ENCODE measurements at regions not wholly inside any gene's neighbourhood (a gene's known extent, or its start where the extent isn't known, plus 50 kb on each side); places are given as distances from the start of the nearest gene placed in this dataset.

- DNase-seq = no peak
Observed at GRCh38 chr4:15340902-15341732, 86.7 kb upstream of the C1QTNF7 start.

DNA sequence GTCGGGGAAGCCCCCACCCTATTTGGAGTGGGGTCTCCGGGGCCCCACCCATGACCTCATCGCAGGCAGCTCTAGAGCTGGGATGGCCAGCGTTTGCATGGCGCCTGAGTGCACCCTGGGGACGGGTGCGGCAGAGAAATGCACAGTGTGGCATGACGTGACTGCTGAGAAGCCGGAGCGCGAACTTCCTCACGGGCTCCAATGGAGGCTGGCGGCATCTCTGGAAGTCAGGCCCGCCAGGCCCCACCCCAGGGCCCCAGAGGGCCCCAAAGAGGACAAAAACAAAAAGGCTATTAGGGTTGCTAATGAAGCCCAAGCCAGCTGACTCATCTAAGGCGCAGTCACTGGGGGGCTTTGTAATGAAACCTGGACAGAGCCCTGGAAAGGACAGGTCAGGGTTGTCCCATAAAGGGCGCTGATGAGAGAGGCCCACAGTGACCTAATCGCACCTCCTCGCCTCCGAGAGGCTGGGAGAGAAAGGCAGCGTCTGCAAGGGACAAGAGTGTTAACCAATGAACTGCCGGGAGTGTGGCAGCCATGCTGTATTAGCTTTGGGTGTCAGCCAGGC, 86.0 kb upstream of the C1QTNF7 start:
- DNase-seq = no peak

- no peak for DNase-seq
Observed at GRCh38 chr4:15343000-15343399, 84.8 kb upstream of the C1QTNF7 start.

DNA sequence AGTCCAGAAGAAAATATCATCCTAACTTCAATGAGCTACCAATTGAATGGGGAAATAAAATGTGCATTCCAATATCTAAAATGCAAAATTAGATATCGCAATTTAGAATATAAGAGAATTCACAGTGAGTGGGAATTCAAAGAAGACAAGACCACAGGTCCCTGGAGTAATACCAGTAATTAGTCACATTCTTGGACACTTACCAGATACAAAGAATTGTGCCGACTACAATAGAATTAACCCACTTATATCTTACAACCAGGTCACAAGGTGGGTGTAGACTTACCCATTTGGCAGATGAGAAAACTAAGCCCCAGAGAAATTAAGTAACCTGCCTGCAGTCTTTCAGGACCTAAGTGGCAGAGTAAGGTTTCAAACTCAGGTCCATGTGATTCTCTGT, 84.3 kb upstream of the C1QTNF7 start:
- DNase-seq = no peak

DNA sequence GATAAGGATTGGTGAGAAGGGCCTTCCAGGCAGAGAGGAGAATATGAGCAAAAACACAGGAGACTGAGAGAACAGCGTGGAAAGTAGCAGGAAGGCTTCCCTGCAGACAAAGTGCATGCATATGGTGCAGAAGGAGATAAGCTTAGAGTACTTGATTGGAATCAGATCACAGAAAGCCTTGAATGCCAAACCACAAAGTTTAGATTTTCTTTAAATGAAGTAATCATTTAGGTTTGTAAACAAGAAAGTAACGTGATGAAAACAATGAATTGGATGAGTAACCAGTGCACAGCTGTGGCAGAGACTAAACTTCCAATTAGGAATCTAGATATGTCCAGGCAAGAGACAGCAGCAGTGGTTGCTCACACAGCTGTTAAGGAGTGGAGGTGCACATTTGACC, 83.8 kb upstream of the C1QTNF7 start:
- no peak for DNase-seq

DNA sequence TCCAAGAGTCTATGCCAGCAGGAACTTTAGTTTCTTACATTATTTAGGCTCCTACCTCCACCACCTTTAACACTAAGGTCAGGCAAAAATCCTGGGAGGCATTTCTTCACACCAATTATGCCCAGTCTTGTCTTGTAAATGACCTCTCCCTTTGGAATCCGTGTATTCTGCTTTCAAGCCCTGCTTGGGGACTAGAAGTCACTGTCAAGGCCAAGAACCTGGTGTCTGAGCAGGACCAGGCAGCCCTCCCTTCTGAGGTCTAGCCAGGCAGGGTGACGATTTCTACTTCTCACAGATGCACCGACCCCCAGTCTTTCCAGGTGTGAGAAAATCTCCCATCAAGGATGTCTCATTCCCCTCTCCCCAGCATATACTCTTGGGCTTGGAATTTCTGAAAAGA, 82.7 kb upstream of the C1QTNF7 start:
- no peak for DNase-seq

DNA sequence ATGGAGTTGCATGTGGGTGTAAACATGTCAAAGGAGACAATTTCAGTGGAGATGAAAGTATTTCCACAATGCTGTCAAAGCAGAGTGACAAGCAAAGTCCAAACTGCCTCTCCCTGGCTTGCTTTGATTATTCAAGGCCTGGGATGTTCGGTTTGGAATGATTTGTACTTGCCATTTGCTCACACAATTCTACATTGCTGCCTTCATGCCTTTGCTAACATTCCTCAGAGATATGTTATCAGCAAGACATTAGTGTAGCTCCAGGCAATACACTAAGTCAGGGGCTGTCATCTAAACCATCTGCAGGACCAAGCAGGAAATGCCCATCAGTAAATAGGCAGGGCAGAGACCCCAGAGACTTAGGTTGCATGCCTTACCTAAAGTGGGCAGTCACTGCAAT, 79.6 kb upstream of the C1QTNF7 start:
- no peak for DNase-seq

DNA sequence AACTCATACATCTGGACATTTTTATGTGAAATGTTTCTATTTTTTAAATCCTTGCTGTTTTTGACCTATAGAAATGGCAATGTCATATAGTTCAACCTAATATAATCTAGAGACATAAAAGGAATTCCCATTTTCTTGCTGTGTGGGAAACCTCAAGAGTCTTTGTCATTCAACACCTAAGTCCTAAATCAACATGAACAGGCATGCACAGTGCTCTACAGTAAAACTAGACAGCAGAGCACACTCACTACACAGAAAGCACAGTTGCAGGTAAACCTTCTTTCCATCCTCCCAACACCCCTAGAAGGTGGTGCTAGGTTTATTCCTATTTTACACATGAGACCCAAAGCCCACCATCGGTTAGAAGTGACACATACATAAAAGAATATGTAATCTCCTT, 79.1 kb upstream of the C1QTNF7 start:
- no peak for DNase-seq

GRCh38 chr4:15349531-15349935, 78.3 kb upstream of the C1QTNF7 start:
- no peak for DNase-seq

DNA sequence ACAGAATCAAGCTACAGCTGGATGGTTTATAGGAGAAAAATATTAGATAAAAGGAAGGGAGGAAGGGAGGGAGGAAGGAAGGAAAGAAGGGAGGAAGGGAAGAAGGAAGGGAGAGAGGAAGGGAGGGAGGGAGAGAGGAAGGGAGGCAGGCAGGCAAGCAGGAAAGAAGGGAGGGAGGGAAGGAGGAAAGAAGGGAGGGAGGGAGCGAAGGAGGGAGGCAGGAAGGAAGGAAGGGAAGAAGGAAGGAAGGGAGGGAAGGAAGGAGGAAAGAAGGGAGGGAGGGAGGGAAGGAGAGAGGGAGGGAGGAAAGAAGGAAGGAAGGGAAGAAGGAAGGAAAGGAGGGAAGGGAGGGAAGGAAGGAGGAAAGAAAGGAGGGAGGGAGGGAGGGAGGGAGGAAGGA, 77.9 kb upstream of the C1QTNF7 start:
- no peak for DNase-seq

DNA sequence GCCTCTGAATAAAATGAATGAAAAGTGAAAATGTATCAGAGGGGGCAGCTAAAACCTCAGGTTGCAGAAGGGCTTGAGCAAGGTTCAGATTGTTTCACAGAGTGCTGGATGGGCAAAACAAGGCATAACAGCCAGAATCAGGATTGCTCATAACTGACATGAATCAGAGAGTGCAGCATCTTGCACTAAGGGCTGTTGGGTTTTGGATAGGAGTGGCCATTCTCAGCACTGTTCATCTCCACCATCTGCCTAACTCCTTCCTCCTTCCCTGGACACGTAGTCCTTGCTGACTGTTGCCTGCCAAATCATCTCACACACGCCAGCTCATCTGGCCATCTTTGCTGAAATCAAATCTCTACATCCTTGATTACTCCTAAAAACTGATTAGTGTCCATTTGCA, 75.3 kb upstream of the C1QTNF7 start:
- DNase-seq = no peak

DNA sequence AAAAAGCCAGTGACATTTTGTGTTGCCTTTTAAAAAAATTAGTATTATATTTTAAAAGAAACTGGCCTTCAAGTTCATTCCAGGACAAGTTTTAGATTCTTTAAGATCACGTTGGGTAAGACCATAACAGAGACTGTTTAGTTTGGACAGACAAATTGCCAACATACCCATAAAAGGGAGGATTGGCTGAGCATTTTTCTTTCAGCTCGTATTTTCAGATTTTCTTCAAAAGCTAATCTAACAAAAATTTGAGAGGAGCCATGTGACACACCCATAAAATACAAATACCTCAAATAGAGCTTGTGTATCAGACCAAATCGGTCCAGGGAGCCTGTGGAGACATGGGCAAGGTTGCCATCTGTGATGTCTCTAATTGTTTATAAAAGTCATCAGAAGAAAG, 74.6 kb upstream of the C1QTNF7 start:
- no peak for DNase-seq

DNA sequence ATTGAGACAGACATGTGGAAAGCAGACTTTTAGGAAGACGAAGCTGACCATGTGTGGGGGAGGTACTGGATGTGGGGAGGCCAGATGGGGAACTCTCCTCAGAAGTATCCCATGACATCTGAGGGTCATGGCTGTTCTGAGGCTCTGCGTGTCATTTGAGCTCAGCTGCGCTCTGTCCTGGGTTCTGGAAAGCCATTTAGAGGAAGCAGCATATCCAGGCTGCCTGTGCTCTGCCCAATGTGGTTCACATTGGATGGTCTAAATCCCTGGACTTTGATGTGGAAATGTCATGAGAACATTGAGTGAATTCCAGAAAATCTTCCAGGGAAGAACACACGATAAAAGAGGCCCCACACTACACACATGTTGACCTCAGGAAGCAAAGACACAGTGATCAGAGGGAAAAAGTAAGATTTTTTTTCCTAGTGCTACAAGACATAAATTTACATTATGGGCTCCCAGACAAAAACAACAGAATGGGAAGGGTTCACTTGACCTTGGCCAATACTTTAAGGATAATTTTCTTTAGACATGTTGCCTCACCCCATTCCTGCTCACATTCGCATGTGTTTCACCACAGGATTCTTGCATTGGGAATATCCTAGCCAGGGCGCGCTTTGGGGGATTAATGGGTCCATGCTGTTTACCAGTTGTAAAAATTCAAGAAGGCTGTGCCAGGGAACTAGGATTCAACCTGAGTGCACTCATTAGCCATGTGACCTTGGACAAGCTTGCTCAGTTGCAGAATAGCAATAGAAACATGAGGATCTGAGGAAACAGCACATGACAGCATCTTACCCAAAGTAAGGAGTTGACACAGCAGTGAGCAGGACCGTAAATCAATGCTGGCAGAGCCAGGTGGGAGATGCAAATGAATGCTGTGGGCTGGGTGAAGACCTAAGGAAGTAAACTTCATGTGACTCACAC, 73.2 kb upstream of the C1QTNF7 start:
- no peak for DNase-seq

- no peak for DNase-seq
Observed at GRCh38 chr4:15361529-15361928, 66.3 kb upstream of the C1QTNF7 start.

GRCh38 chr4:15362541-15362940, 65.3 kb upstream of the C1QTNF7 start:
- no peak for DNase-seq

- no peak for DNase-seq
Observed at GRCh38 chr4:15364183-15364582, 63.6 kb upstream of the C1QTNF7 start.

DNA sequence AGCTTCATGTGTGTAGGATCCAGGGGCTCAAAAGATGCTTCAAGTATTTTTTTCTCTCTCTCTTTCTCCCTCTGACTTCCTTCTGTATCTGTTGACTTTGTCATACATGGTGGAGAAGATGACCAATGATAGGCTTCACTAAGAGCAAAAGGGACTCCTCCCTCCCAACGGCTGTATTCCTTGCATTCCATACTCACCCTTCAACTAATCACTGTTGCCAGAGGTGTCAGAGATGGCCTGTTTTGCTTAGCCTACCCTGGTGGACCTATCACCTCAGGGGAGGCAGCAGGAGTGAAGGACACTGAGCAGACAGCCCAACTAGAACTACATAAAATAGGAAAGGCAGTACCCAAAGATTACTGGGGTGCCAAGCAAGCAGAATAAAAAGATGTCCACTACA, 62.2 kb upstream of the C1QTNF7 start:
- DNase-seq = no peak

GRCh38 chr4:15366721-15367120, 61.1 kb upstream of the C1QTNF7 start:
- no peak for DNase-seq

GRCh38 chr4:15368856-15369255, 59.0 kb upstream of the C1QTNF7 start:
- no peak for DNase-seq

DNA sequence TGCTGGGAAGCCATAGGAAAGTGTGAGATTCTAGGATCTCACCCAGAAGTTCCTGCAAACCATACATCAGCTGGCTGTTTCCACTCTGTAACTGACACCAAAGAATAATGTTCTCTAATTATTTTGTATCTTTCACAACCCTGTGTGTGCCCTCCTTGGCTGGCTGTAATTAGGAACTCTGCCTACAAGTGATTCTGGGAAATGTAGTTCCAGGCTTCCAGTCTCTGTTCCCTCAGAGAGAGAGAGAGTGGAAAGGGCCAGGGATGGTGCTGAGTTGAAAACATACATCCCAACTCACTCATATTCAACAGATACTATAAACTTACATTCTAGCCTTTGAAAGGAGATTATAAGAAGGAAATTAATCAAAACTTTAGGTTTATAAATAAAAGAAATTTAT, 57.5 kb upstream of the C1QTNF7 start:
- DNase-seq = no peak

- no peak for DNase-seq
Observed at GRCh38 chr4:15373363-15373762, 54.5 kb upstream of the C1QTNF7 start.

DNA sequence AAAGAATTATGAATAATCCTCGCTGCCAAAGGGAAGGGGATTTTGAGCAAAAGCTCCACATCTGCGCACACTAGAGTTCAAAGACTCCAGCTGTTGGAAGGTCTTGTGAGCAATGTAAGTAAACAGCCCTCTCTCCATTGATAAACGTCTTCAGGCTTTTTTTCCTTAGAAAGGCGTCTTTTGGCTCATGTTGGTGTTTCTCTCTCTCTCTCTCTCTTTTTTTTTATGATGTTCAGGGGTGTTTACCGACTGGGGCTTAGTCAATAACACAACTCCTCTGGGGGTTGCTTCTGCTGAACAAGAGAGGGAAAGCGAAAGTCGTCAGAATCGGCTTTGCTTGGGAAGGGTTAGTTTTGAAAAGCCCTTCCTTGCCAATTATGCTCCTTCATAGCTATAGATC, 53.2 kb upstream of the C1QTNF7 start:
- DNase-seq = no peak

DNA sequence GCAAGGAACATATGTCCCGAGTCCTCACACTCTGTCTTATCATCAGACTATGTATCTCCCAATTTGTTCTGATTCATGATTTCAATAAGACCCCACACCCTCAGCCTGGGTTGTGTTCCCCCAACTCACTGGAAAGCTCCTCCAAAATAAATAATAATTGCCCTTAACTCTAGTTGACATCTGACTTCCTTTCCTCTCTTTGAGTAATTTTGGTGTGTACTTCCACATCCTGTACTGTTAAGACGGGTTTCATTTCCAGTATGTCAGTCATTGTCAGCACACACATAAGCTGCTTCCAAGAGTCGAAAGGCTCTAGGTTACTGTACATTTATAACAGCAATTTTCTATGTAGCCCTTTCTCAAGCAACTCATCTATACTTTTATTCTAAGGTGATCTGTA, 52.2 kb upstream of the C1QTNF7 start:
- no peak for DNase-seq

DNA sequence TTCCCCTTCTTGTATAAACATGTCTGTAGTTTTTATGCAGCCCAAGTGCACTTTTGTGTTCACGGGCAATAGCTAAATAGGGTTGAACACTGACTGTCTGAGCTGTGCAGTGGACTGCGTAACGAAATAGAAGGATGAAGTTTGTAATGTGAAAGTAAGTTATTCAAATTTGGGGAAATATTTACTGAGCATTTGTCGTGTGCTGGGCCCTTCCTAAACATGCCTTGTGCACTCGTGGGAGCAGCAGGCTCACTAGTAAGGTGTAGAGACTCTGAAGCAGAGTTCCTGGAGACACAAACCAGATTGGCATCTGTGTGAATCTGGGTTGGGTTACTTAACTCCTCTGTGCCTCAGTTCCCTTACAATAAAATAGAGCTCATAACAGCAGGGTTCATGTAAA, 51.7 kb upstream of the C1QTNF7 start:
- DNase-seq = no peak
